HepG2 (cell line): ENCODE measurements at regions not wholly inside any gene's neighbourhood (a gene's known extent, or its start where the extent isn't known, plus 50 kb on each side); places are given as distances from the start of the nearest gene placed in this dataset.

Source experiments
- ATF2 ChIP-seq: sonication (generic); formaldehyde crosslinking; IDR thresholded peaks from 2 replicates; pipeline ENCODE4 v1.4.0; 2020; ENCODE audit warnings: missing genetic modification reagents
- ATF7 ChIP-seq, 2 experiments: fragments of 450-650 bp in 1 of 2; sonication (generic) in 1 of 2; formaldehyde crosslinking in 1 of 2; IDR thresholded peaks; 2 replicates each; pipeline versions ENCODE4 v1.4.0 to v1.6.1; 2016 to 2020; ENCODE audit warnings: antibody characterized with exemption in 1 of 2, mild to moderate bottlenecking in 1 of 2, missing genetic modification reagents in 1 of 2
- HMGXB3 ChIP-seq: sonication (generic); formaldehyde crosslinking; IDR thresholded peaks from 2 replicates; pipeline ENCODE4 v1.4.0; 2020; ENCODE audit warnings: missing genetic modification reagents, borderline replicate concordance
- MED1 ChIP-seq: sonication (generic); formaldehyde crosslinking; IDR thresholded peaks from 2 replicates; pipeline ENCODE4 v1.4.0; 2020; ENCODE audit warnings: missing genetic modification reagents
- NCOR1 ChIP-seq: fragments of 200-600 bp; sonication (generic); IDR thresholded peaks from 2 replicates; pipeline ENCODE4 v1.7.0; 2017; ENCODE audit warnings: antibody characterized with exemption, low read length, borderline replicate concordance
- PAWR ChIP-seq: sonication (generic); formaldehyde crosslinking; IDR thresholded peaks from 2 replicates; pipeline ENCODE4 v1.4.0; 2020; ENCODE audit warnings: missing genetic modification reagents, mild to moderate bottlenecking, borderline replicate concordance
- TARDBP ChIP-seq: sonication (generic); formaldehyde crosslinking; IDR thresholded peaks from 2 replicates; pipeline ENCODE4 v1.8.0; 2022; ENCODE audit warnings: mild to moderate bottlenecking, missing genetic modification reagents
- TBX2 ChIP-seq: sonication (generic); formaldehyde crosslinking; IDR thresholded peaks from 2 replicates; pipeline ENCODE4 v1.5.0; 2020; ENCODE audit warnings: missing genetic modification reagents, mild to moderate bottlenecking, borderline replicate concordance
- TEF ChIP-seq: sonication (generic); formaldehyde crosslinking; IDR thresholded peaks from 2 replicates; pipeline ENCODE4 v1.5.0; 2020; ENCODE audit warnings: missing genetic modification reagents
- ZBTB20 ChIP-seq: sonication (generic); formaldehyde crosslinking; IDR thresholded peaks from 2 replicates; pipeline ENCODE4 v1.8.1; 2023; ENCODE audit warnings: missing genetic modification reagents, low read depth, mild to moderate bottlenecking, borderline replicate concordance
- ZNF207 ChIP-seq: fragments of 450-650 bp; IDR thresholded peaks from 2 replicates; pipeline ENCODE4 v1.6.1; 2016; ENCODE audit warnings: antibody characterized with exemption, borderline replicate concordance
- ZNF225 ChIP-seq: sonication (generic); formaldehyde crosslinking; IDR thresholded peaks from 2 replicates; pipeline ENCODE4 v1.4.0; 2020; ENCODE audit warnings: mild to moderate bottlenecking, missing genetic modification reagents
- ZNF232 ChIP-seq: sonication (generic); formaldehyde crosslinking; IDR thresholded peaks from 2 replicates; pipeline ENCODE4 v1.4.0; 2020; ENCODE audit warnings: missing genetic modification reagents, borderline replicate concordance
- ZNF562 ChIP-seq: sonication (generic); formaldehyde crosslinking; IDR thresholded peaks from 2 replicates; pipeline ENCODE4 v1.8.0; 2022; ENCODE audit warnings: missing genetic modification reagents, borderline replicate concordance
- ZNF691 ChIP-seq: sonication (generic); formaldehyde crosslinking; IDR thresholded peaks from 2 replicates; pipeline ENCODE4 v1.4.0; 2020; ENCODE audit warnings: missing genetic modification reagents, low read depth, mild to moderate bottlenecking, borderline replicate concordance
- ZNF703 ChIP-seq: sonication (generic); formaldehyde crosslinking; IDR thresholded peaks from 2 replicates; pipeline ENCODE4 v1.5.1; 2020; ENCODE audit warnings: missing genetic modification reagents, mild to moderate bottlenecking, moderate library complexity, borderline replicate concordance

GRCh38 chr2:17309741-17310339, 208.4 kb downstream of the RAD51AP2 start (continued):
- TF ChIP-seq ATF2 (no peak), ZNF691 (CRISPR knock-in tag) (no peak), ZNF225 (no peak), NCOR1 (peak; percentile 72), ZNF562 (CRISPR knock-in tag) (no peak), ATF7 (IDR thresholded peaks at IDR 0.05) (no peak), ATF7 (CRISPR knock-in tag; IDR thresholded peaks at IDR 0.05) (no peak), PAWR (CRISPR knock-in tag) (no peak), ZNF207 (no peak), MED1 (CRISPR knock-in tag) (no peak), TEF (CRISPR knock-in tag) (no peak), ZNF703 (CRISPR knock-in tag) (no peak), ZBTB20 (CRISPR knock-in tag) (no peak), ZNF232 (no peak), TARDBP (0 out of 2 replicates have a peak, but pooled peaks have one; percentile 44), HMGXB3 (no peak), TBX2 (no peak)
- TF ChIP-seq, all 625 proteins: peak for 49
